Adrenal gland (tissue), 5 donors: ENCODE measurements at regions not wholly inside any gene's neighbourhood (a gene's known extent, or its start where the extent isn't known, plus 50 kb on each side); places are given as distances from the start of the nearest gene placed in this dataset.

ENCODE experiments used
- CTCF ChIP-seq, 6 experiments: fragments of 450-650 bp in 4 of 6; fragments of 200-600 bp in 2 of 6; sonication (generic) in 1 of 6; IDR thresholded peaks; 1 replicate in 5 of 6; 2 replicates in 1 of 6; pipeline versions ENCODE4 v1.5.1 to v1.8.0; 2016 to 2021; ENCODE audit warnings: antibody characterized with exemption in 6 of 6, mild to moderate bottlenecking in 2 of 6, moderate library complexity in 1 of 6
- POLR2A ChIP-seq, 2 donors: fragments of 450-650 bp; IDR thresholded peaks; one replicate each; pipeline ENCODE4 v1.6.1; 2017; ENCODE audit warnings: antibody characterized with exemption in 2 of 2, mild to moderate bottlenecking in 2 of 2, moderate library complexity in 1 of 2
- donor health status: DM: no; HTN: no; CAD: no.

- TF ChIP-seq CTCF (IDR thresholded peaks at IDR 0.05) (no peak), POLR2A (IDR thresholded peaks at IDR 0.05) (no peak)
These were observed 865.7 kb downstream of the EPHA3 start for GRCh38 chr3:89973156-89973555.
